IMR-90 (cell line): ENCODE measurements at regions not wholly inside any gene's neighbourhood (a gene's known extent, or its start where the extent isn't known, plus 50 kb on each side); places are given as distances from the start of the nearest gene placed in this dataset.

ENCODE experiments used
- CEBPB ChIP-seq: IDR thresholded peaks from 2 replicates; pipeline ENCODE4 v1.6.1; 2012; ENCODE audit warnings: low read depth, low read length, improper control_type of control experiment
- CHD1 ChIP-seq: IDR thresholded peaks from 2 replicates; pipeline ENCODE4 v1.6.1; 2012; ENCODE audit warnings: low read depth, low read length, improper control_type of control experiment
- CTCF ChIP-seq: conservative IDR thresholded peaks from 2 replicates; pipeline ENCODE4 v1.5.1; 2012; ENCODE audit warnings: mild to moderate bottlenecking, low read depth, low read length, improper control_type of control experiment
- MXI1 ChIP-seq: IDR thresholded peaks from 2 replicates; pipeline ENCODE4 v1.6.1; 2012; ENCODE audit warnings: low read depth, mild to moderate bottlenecking, low read length, moderate library complexity, borderline replicate concordance
- POLR2A ChIP-seq: IDR thresholded peaks from 2 replicates; pipeline ENCODE4 v1.6.1; 2012; ENCODE audit warnings: mild to moderate bottlenecking, low read depth, low read length
- RAD21 ChIP-seq: IDR thresholded peaks from 2 replicates; pipeline ENCODE4 v1.6.1; 2012; ENCODE audit warnings: low read length, improper control_type of control experiment
- RCOR1 ChIP-seq: IDR thresholded peaks from 2 replicates; pipeline ENCODE4 v1.6.1; 2012; ENCODE audit warnings: mild to moderate bottlenecking, low read length, improper control_type of control experiment; ENCODE audit not compliant: insufficient replicate concordance
- RFX5 ChIP-seq: IDR thresholded peaks from 2 replicates; pipeline ENCODE4 v1.8.0; 2012; ENCODE audit warnings: low read depth, mild to moderate bottlenecking, low read length, moderate library complexity

GRCh38 chr13:74883834-74884233 lies 598.1 kb downstream of the TBC1D4 start:
- TF ChIP-seq CTCF, result no peak
- TF ChIP-seq POLR2A, result no peak
- no peak for TF ChIP-seq MXI1
- no peak for TF ChIP-seq CEBPB
- no peak for TF ChIP-seq RCOR1
- no peak for TF ChIP-seq CHD1
- TF ChIP-seq RFX5, result no peak
- peak; percentile 18; the same call in 1 of the 2 replicates for TF ChIP-seq RAD21
